Neural progenitor cell (in vitro differentiated cells): ENCODE measurements at regions not wholly inside any gene's neighbourhood (a gene's known extent, or its start where the extent isn't known, plus 50 kb on each side); places are given as distances from the start of the nearest gene placed in this dataset.

Source experiments
- CTCF ChIP-seq: fragments of 200-600 bp; sonication (generic); IDR thresholded peaks from 2 replicates; pipeline ENCODE4 v1.5.1; 2017; ENCODE audit warnings: antibody characterized with exemption, mild to moderate bottlenecking
- EZH2 ChIP-seq: fragments of 200-600 bp; sonication (generic); IDR thresholded peaks from 2 replicates; pipeline ENCODE4 v1.6.1; 2017; ENCODE audit warnings: antibody characterized with exemption, mild to moderate bottlenecking, moderate library complexity

GRCh38 chr10:61186408-61186807, 242.4 kb upstream of the RHOBTB1 start:
- TF ChIP-seq CTCF = no peak
- TF ChIP-seq EZH2 = no peak
